HUES48 (cell line): ENCODE measurements at regions not wholly inside any gene's neighbourhood (a gene's known extent, or its start where the extent isn't known, plus 50 kb on each side); places are given as distances from the start of the nearest gene placed in this dataset.

Experiments used
- H3K27ac ChIP-seq: one replicate; pipeline ENCODE4 v1.7.0; 2013; ENCODE audit warnings: low read depth, low read length, inconsistent platforms
- H3K27me3 ChIP-seq: 2 replicates; pipeline ENCODE4 v1.6.1; 2013; ENCODE audit warnings: mild to moderate bottlenecking, low read length; ENCODE audit not compliant: control insufficient read depth, insufficient read depth
- H3K36me3 ChIP-seq: 2 replicates; pipeline ENCODE4 v1.6.1; 2013; ENCODE audit warnings: low read length; ENCODE audit not compliant: control insufficient read depth, insufficient read depth
- H3K4me1 ChIP-seq: 2 replicates; pipeline ENCODE4 v1.6.1; 2013; ENCODE audit warnings: mild to moderate bottlenecking, low read length; ENCODE audit not compliant: control insufficient read depth, insufficient read depth
- H3K4me3 ChIP-seq: 2 replicates; pipeline ENCODE4 v1.5.1; 2013; ENCODE audit warnings: mild to moderate bottlenecking, low read depth, low read length
- H3K9ac ChIP-seq: 2 replicates; pipeline ENCODE4 v1.6.1; 2013; ENCODE audit warnings: mild to moderate bottlenecking, low read depth, low read length, moderate library complexity
- H3K9me3 ChIP-seq: 2 replicates; pipeline ENCODE4 v1.6.1; 2013; ENCODE audit warnings: low read length; ENCODE audit not compliant: control insufficient read depth, insufficient read depth

DNA sequence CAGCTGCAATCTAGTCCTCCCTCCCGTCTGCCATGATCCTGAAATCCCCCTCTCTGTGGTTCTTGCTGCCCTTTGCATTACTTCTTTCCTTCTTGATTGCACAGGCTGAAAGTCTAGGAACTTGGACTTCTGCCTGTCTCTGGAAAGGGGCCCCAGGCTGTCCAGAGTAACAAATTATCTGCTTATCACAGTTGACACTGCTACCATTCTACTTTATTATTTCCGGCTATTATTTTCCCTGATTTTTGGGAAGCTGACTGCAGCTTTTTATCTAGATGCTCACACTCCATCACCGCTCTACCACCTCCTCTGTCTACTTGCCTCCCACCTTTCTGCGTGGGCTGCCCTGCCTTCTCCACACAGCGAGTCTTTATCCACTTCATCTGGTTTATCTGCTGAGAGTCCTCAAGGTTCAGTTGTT lies 202.1 kb upstream of the PLXNA2 start:
- Histone ChIP-seq H3K27me3 (no peaks in the 10 kb centered on the region), H3K4me3 (no peak overlapping the region), H3K9ac (no peak overlapping the region), H3K4me1 (peaks cover 14% of the 10 kb centered on the region), H3K36me3 (no peaks in the 10 kb centered on the region), H3K9me3 (no peaks in the 10 kb centered on the region), H3K27ac (no peak overlapping the region)

DNA sequence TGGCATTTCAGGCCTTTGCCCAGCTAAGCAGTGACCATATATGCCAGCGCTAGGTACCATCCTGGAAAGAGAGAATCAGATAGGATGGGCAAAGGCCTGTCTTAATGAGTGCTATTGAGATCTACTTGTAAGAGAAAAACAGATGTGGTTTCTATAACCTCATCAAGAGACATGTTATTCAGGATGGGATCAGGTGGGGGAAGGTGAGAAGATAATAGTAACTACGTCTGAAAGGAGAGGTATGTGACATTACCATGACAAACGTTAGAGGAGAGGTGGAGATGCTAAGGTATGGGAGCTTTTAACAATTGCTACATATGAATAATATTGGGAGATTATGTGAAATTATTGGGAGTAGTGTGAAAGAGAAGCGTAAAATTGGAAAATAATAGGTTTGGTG lies 204.2 kb upstream of the PLXNA2 start:
- Histone ChIP-seq H3K9me3 (no peaks in the 10 kb centered on the region), H3K36me3 (no peaks in the 10 kb centered on the region), H3K9ac (no peak overlapping the region), H3K4me1 (peaks cover 14% of the 10 kb centered on the region), H3K4me3 (no peak overlapping the region), H3K27me3 (no peaks in the 10 kb centered on the region), H3K27ac (no peak overlapping the region)

DNA sequence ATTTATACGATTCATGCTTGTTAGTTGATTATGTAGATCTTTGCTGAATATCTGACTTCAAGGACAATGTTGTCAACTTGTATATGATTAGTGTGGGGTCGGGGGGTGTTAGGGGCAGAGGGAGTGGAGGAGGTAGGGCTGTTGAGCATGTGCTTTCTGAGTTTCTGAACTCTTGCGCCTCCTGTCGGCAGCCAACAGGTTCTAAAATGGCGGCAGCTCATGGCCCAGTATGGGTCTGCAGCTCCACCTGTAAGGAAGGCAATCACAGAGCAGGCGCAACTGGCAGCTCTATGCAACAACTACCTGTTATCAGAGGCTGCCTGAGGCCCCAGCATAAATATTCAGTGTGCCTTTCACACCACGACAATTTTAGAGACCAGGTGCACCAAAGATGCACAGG lies 205.8 kb upstream of the PLXNA2 start:
- Histone ChIP-seq H3K27ac (no peak overlapping the region), H3K27me3 (no peaks in the 10 kb centered on the region), H3K4me1 (peaks cover 14% of the 10 kb centered on the region), H3K36me3 (no peaks in the 10 kb centered on the region), H3K4me3 (no peak overlapping the region), H3K9ac (no peak overlapping the region), H3K9me3 (no peaks in the 10 kb centered on the region)

DNA sequence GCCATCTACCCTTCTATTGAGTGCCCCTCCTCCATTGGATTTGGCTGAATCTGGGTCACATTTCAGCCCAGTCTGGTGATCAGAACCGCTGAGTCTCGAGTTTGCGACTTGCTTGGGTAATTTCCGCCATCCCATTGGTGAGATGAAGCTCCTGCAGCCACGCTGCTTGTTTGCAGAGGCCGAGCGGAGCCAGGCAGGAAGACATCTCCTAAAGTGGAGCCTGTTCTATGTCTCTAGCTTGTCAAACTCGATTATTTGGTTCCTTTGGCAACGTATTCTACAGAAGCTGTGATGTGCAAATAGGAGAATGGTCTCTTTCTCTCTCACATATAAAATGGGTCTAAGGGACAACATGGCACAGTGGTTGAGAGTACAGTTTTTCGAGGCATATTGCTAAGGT lies 206.8 kb upstream of the PLXNA2 start:
- Histone ChIP-seq H3K4me1 (peaks cover 14% of the 10 kb centered on the region), H3K4me3 (no peak overlapping the region), H3K9ac (no peak overlapping the region), H3K36me3 (no peaks in the 10 kb centered on the region), H3K27ac (no peak overlapping the region), H3K27me3 (no peaks in the 10 kb centered on the region), H3K9me3 (no peaks in the 10 kb centered on the region)

DNA sequence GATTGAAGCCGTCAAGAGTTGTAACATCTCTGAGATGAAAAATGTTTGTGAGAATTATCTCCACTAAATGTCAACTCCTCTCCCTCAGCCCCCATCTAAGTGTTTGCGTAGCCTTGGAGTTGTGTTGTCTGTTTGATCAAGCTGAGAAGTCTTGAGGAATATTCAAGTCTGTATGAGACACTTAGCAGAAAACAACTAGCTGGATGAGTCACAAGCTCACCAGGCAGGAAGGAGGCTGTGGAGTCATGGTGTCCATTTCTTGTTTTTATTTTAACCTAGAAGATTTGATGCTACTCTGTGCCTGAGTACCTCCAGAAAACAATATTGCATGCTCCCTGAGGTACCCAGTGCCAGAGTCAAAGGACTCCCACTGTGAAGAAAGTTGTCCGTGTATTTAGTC lies 211.6 kb upstream of the PLXNA2 start:
- no peak overlapping the region for H3K27ac ChIP-seq
- H3K9me3 ChIP-seq = no peaks in the 10 kb centered on the region
- H3K27me3 ChIP-seq = no peaks in the 10 kb centered on the region
- no peaks in the 10 kb centered on the region for H3K36me3 ChIP-seq
- H3K4me3 ChIP-seq = no peak overlapping the region
- H3K9ac ChIP-seq = no peak overlapping the region
- no peaks in the 10 kb centered on the region for H3K4me1 ChIP-seq

DNA sequence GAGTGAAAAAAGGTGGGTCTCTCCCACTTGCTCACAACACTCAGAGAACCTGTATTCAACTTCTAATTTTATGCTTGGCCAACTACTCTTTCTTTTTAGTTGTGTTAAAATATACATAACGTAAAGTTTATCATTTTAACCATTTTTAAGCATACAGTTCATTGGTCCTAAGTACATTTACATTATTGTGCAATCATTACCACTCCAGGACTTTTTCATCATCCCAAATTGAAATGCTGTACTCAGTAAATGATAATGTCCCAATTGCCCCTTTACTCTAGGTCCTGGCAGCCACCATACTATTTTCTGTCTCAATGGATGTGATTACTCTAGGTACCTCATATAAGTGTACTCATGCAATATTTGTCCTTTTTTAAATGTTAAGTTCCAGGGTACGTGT lies 212.3 kb upstream of the PLXNA2 start:
- Histone ChIP-seq H3K27ac (no peak overlapping the region), H3K4me1 (no peaks in the 10 kb centered on the region), H3K9ac (no peak overlapping the region), H3K9me3 (no peaks in the 10 kb centered on the region), H3K4me3 (no peak overlapping the region), H3K27me3 (no peaks in the 10 kb centered on the region), H3K36me3 (no peaks in the 10 kb centered on the region)

DNA sequence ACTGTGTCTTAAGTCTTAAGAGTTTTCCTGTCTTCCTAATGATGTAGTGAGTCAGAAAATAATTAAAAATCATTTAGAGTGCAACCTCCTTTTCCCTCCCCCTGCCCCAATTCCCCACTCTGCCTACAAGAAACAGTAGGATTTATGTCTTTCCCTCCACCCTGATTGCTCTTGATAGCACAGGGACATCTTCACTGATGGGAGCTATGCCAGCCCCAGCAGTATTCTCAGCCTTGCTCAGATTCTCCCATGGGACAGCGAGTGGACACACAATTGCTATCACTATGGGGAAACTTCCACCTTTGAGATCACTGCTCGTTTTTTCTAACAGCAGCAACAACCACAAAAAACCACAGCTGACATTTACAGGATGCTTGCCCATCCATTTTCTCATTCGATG lies 216.6 kb upstream of the PLXNA2 start:
- Histone ChIP-seq H3K27me3 (no peaks in the 10 kb centered on the region), H3K36me3 (no peaks in the 10 kb centered on the region), H3K9me3 (no peaks in the 10 kb centered on the region), H3K9ac (no peak overlapping the region), H3K4me1 (no peaks in the 10 kb centered on the region), H3K4me3 (no peak overlapping the region), H3K27ac (no peak overlapping the region)

DNA sequence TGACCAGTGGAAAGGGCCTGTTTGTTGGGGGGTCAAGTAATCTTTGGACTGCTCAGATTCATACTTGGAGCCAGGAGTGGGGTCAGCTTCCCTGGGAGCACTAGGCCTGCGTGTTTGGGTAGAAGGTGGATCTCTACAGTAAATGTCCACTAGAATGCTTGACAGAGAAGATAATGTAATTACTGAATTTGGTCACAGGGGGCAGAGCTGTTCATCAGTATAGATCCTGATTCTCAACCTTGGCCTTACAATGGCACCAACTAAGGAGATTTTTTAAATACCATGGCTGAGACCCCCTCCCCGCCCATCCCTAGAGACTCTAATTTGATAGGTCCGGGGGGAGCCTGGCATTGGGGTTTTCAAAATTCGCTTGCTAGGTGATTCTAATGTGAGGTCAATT lies 217.5 kb upstream of the PLXNA2 start:
- H3K9me3 ChIP-seq = no peaks in the 10 kb centered on the region

DNA sequence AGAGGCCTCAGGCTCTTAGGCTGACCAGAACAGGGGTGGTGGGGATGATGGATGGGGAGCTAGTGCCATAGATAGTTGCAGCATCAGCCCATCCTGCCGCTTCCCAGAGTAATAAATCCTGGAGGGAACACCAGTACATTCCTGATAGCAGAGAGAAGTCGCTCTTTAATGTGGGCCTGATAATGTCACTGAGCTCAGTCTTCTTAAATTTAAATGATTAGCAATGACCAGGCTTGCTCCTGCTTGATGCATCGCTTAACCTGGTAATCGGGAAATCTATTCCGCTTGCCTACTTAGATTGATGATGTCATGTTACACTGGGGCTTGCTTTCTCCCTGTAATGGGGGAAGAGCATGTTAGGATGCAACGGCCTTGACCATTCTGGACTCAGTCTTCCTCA lies 218.6 kb upstream of the PLXNA2 start:
- Histone ChIP-seq H3K36me3 (no peaks in the 10 kb centered on the region), H3K4me3 (no peak overlapping the region), H3K4me1 (no peaks in the 10 kb centered on the region), H3K9ac (no peak overlapping the region), H3K9me3 (no peaks in the 10 kb centered on the region), H3K27ac (no peak overlapping the region), H3K27me3 (no peaks in the 10 kb centered on the region)

More for the DNA sequence above, 217.5 kb upstream of the PLXNA2 start:
- H3K9ac ChIP-seq = no peak overlapping the region
- H3K4me3 ChIP-seq = no peak overlapping the region
- no peaks in the 10 kb centered on the region for H3K27me3 ChIP-seq
- no peak overlapping the region for H3K27ac ChIP-seq
- no peaks in the 10 kb centered on the region for H3K4me1 ChIP-seq
- no peaks in the 10 kb centered on the region for H3K36me3 ChIP-seq

DNA sequence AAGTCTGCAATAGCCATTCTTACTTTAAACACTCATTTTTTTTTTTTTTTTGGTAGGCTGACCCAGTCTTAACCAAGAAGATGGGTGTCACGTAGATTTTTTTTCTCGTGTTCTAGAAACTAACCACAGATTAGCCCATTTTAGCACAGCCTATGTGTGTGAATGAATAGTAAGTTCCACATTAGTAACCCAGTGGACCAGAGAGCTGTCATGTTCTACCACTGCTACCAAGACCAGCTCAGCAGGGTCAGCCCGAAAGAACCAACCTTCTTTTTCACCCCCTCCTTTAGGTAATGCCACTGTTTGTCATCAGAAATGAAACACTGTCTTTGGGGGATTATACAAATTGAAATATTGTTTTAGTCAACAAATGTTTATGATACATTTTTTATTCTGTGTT lies 221.1 kb upstream of the PLXNA2 start:
- Histone ChIP-seq H3K36me3 (no peaks in the 10 kb centered on the region), H3K9me3 (no peaks in the 10 kb centered on the region), H3K9ac (no peak overlapping the region), H3K4me3 (no peak overlapping the region), H3K4me1 (no peaks in the 10 kb centered on the region), H3K27me3 (no peaks in the 10 kb centered on the region), H3K27ac (no peak overlapping the region)

DNA sequence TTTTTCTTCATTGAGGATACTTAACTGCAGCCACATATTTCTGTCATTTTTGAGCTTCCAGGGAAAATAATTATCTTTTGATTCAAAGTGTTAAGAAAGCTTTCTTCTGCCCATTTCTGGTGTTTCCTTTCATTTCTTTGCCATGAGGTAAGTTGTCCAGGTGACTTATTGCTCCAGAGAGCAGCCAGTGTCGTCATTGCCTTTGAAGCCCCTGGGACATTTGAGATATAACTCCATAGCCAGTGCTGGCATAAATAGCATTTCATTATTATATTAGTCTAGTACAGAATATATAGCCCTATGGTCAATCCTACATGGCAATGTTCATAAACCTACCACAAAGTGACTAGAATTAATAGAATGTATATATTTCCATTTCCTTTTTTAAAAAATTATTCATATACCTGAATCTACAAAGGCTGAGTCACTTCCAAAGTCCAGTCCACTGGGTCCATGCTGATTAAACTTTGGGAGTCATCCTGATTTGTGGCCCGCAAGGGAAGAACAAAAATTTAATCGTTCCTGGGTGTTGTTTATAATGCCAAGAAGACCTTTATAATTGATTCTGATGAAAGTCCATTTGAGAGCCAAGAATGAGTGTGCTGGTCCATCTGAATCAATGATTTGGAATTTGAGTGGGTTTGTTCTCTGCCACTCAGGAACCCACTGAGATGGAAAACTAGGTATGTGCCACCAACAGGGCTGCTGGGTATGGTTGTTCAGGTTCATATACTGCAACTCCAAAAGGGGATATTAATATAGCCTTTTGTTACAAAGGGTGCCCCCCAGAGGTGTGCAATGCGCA lies 221.8 kb upstream of the PLXNA2 start:
- Histone ChIP-seq H3K9ac (no peak overlapping the region), H3K27ac (no peak overlapping the region)

More for the DNA sequence above, 221.8 kb upstream of the PLXNA2 start:
- no peaks in the 10 kb centered on the region for H3K27me3 ChIP-seq
- no peaks in the 10 kb centered on the region for H3K36me3 ChIP-seq
- H3K9me3 ChIP-seq = no peaks in the 10 kb centered on the region
- no peaks in the 10 kb centered on the region for H3K4me1 ChIP-seq
- H3K4me3 ChIP-seq = no peak overlapping the region
